HG02938 (cell line): ENCODE measurements at regions not wholly inside any gene's neighbourhood (a gene's known extent, or its start where the extent isn't known, plus 50 kb on each side); places are given as distances from the start of the nearest gene placed in this dataset.

Source experiments
- ATAC-seq: cut with Tn5 transposase; IDR thresholded peaks from one replicate; pipeline ENCODE4 v1.9.1; 2021; ENCODE audit warnings: mild to moderate bottlenecking, moderate library complexity; ENCODE audit not compliant: unreplicated experiment

DNA sequence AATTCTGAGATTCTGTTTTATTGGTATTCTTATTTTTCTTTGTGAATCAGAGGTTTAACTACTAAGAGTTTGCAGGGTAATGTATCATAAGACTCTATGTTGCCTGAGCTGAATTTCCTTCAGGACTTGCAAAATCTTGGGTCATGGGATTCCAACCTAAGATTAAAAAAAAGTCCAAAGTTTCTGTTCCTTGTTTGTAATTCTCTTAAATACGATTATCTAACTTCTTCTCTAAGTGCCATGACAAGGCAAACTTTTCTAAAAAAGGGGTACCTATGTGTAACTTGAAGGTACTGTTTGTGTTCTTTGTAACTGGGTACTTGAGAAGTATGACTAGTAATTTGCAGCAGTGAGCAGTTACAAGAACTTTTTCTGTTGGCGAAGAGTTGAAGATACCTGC lies 181.3 kb upstream of the ZEB2 start:
- ATAC-seq: no peak

DNA sequence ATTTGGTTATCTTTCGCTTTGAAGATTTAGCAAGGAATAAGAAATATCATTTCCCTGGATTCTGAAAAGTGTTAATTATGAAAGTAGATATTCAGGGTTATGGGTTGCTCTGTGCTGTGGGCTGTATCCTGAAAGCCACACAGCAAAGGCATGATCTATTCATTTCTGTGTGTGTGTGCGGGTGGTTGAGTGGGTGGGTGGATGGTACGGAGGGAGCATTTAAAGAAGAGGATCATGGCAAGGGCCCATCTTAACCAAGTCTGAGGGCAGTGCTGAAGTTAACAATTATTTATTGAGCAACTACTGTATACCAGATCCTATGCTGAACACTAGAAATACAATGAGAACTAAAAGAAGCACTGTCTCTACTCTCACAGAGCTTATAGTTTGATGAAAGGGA lies 178.2 kb upstream of the ZEB2 start:
- ATAC-seq: no peak

DNA sequence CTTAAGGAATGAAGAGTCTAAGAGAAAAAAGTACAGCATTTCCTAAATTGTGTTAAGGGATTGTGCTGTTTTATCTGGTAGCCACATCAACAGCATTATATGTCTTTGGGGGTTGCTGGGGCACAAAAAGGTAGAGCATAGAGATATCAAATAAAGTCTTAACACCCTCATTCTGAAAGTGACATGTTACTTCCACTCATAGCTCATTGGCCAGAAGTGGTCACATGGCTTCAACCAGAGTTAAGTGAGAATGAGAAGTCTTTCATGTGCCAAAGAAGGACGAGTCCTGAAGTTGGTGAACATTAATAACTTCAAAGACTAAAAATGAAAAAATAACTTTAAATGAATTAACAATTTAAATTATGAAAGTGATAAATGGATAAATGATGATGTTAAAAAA lies 175.7 kb upstream of the ZEB2 start:
- ATAC-seq: no peak

DNA sequence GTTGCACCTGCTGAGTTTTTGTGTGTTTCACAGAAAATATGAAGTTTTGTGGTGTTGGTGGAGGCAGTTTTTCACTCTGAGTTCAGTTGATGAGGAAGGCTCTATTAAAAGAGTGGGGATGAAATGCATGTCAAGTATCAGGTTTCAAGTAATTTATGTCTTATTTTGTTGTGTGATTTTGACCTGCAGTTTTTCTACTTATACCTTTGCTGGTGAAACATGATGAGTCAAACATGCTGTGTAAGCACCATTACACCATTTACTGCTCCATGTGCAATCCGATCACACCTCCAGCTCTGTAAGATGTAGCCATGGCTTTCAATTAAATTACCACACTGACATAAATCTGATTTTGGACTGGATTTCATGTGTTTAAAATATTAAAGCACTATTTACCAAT lies 174.5 kb upstream of the ZEB2 start:
- no peak for ATAC-seq

DNA sequence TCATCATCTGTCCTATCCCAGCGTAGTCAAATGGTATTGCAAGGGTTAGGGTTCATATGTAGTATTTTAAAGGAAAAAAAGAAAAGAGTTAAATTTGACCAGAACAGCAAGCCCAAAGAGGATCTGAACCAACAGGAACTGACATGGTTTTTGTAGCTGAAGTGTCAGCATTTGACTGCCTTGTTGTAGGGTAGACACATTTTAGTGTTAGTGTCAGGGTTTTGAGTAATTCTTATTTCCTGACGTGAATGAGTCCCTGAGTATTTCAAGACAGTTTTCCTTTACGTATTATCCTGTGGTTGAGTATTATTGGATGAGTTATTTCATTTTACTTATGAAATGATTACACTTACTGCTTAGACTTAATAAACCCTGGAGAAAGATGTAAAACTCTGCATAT lies 173.3 kb upstream of the ZEB2 start:
- no peak for ATAC-seq

DNA sequence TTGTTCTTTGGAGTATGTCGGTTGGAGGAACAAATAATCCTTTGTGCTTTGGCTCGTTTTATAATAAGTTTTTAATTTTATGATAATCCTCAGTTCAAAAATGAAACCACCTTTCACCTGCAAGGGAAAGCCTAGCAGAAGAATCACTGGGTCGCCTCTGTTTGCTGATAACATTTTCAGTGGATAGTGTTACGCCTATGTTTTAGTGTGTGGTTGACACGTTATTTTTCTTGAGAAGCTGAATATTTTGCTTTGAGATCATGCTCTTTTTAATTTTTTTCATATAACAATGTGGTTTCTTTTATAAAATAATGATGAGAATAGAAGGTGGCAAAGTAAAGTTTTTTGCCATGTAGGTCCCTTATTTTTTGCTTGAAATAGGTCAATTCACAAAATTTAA lies 172.7 kb upstream of the ZEB2 start:
- no peak for ATAC-seq

GRCh38 chr2:144690771-144691170 lies 170.9 kb upstream of the ZEB2 start:
- ATAC-seq: no peak

GRCh38 chr2:144686518-144687215 lies 166.7 kb upstream of the ZEB2 start:
- ATAC-seq: no peak

DNA sequence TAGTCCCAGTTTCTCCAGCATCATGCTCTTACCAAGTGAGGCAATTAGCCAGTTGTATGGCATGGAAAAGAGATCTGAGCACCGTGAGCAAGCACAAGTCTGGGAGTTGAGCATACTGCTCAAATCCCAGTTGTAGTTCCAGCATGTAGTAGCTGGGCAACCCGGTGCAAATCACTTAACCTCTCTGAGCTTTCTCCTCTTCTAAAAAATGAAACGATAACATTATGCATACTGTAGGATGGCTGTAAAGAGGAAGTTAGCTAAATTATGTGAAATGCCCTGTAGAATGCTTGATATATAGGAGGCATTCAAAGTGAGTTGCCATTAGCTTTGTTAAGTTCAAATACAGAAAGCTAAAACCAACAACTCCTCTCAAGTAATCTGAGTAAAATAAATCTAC lies 164.0 kb upstream of the ZEB2 start:
- ATAC-seq: no peak

DNA sequence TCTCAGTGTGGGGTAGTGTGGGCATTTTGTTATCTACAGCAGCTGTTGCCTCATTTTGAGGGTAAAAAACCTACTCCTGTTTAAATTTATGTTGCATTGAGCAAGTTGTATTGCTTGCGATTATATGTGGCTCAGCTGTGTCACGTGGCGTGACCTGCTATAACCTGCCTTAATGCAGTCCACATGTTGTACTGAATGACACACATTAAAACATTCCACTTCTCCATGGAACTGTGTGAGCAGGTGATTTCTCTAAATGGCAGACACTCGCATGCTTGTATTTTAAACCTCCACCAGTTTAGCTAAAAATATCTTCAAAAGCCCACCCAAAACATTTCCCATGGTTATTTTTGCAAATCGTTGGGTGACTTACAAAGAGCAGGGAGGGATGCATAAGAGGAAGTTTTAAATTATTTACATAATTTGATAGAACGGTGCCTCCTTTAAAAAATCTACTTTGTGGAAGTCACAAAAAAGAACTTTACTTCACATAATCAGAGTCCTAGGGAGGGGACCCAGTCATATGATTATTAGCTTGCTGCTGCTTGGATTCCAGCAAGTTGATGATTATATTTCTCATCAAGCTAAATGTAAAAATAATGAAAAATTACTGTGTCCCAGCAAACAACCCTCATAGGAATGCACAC lies 163.3 kb upstream of the ZEB2 start:
- no peak for ATAC-seq

DNA sequence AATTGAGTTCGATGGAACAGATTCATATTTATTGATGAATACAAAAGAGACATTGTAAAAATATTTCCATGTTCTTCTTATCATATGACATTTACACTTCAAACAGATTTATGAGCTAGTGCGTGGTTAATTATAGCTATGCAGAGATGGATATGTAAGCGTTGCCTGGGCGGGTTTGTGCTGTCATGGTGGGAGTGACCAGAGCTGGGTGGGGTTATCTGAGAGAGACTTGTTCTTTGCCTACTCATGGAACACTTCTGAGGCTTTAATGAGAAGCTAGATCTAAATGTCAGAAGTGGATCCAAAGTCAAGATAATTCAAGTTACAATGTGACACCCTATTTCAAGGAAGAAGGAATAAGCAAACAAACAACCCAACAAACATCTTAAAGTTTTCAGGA lies 162.3 kb upstream of the ZEB2 start:
- no peak for ATAC-seq

GRCh38 chr2:144681389-144681788 lies 161.5 kb upstream of the ZEB2 start:
- ATAC-seq: no peak

DNA sequence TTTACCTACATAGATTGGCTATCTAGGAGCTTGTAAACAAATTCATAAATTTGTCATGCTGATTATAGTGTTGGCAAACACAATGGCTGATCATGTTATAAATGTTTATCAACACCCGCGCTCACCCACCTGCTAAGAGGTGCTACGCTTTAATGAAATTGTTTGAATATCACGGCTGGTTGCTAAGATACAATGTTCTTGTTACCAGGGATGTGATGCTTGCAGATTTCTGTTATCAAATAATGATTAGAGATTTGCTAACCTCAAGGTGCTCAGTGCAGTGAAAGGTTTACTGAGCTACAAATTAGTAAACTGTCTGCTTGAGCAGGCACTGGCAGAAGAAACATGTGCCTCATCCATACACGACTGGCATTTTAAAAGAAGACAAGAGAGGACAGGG lies 160.0 kb upstream of the ZEB2 start:
- no peak for ATAC-seq

GRCh38 chr2:144678736-144679135 lies 158.8 kb upstream of the ZEB2 start:
- no peak for ATAC-seq

GRCh38 chr2:144675731-144676130 lies 155.8 kb upstream of the ZEB2 start:
- ATAC-seq: no peak

DNA sequence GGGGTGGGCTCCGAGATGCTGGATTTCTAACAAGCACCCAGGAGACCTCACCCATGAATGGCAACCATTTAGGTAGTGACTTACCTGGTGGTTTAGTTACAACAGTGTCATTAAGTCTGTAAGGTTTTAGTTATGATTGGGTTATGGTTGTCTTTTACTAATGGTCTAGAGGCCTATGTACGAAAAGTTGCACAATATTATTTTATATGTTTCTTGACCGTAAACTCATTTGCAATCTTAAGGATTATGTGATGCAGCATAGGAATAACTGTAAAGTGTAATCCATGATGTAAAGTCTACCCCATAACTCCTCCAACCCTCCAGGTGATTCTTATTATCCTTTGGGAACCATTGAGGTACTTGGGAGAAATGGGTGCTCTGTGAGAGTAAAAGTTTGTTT lies 155.4 kb upstream of the ZEB2 start:
- no peak for ATAC-seq

DNA sequence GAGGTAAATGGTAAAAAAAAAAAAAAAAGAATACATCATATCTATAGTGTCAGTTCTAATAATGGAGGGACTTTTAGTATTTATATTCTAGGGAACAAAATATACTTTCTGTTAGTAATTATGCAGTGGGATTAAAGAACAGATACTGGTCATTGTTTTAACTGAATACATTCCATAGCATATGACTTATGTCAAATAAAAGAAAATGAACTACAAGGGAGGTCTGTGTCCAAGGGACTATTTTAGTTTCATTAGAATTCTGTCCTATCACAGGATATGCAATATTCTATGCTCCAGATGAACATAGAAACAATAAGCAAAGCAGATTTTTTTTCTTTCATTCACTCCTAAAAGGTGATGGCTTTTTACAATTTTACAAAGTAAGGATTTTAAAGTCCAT lies 154.2 kb upstream of the ZEB2 start:
- ATAC-seq: no peak

GRCh38 chr2:144673456-144673855 lies 153.5 kb upstream of the ZEB2 start:
- ATAC-seq: no peak

GRCh38 chr2:144671695-144672455 lies 152.0 kb upstream of the ZEB2 start:
- ATAC-seq: no peak

DNA sequence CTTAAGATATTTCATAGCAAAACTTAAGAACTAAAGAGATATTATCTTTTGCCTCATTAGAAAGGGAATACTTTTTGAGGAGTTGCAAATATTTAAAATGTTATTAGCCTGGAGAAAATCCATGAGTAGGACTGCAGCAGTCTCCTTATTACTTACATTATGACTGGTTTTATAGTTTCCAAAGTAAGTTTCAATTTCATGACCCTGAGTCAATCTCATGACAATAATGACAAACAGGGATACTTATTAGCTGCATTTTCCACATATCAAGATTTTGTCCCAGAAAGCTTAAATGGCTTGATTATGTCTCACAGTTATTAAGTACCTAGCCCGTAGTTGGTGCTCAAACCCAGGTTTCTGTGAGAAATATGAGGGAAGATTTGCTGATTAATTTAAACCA lies 150.8 kb upstream of the ZEB2 start:
- ATAC-seq: no peak

GRCh38 chr2:144670080-144670479 lies 150.2 kb upstream of the ZEB2 start:
- no peak for ATAC-seq
